HG03457 (cell line): ENCODE measurements at regions not wholly inside any gene's neighbourhood (a gene's known extent, or its start where the extent isn't known, plus 50 kb on each side); places are given as distances from the start of the nearest gene placed in this dataset.

ENCODE experiments used
- ATAC-seq: cut with Tn5 transposase; IDR thresholded peaks from one replicate; pipeline ENCODE4 v1.9.1; 2021; ENCODE audit warnings: moderate number of reproducible peaks; ENCODE audit not compliant: unreplicated experiment

DNA sequence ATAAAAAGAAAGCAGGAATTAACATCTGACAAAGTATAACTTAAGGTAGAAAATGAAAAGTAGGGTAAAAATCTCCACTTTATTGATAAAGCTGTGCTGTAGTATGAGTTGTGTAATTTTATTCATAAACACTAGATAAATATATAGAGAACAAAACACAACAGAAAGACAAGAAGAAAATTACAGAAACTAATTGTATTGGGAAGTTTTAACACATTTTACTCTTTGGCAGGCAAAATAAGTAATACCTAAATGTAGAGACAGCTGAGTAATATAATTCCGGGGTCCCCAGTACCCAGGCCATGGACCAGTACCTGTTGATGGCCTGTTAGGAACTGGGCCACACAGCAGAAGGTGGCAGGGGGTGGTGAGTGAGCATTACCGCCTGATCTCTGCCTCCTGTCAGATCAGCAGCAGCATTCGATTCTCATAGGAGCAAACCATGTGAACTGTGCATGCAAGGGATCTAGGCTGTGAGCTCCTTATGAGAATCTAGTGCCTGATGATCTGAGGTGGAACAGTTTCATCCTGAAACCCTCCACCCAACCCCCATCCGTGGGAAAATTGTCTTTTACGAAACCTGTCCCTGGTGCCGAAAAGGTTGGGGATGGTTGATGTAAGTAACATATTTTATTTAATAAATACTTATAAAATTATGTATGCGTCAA is 84.4 kb upstream of the ETV6 start:
- ATAC-seq, result no peak

DNA sequence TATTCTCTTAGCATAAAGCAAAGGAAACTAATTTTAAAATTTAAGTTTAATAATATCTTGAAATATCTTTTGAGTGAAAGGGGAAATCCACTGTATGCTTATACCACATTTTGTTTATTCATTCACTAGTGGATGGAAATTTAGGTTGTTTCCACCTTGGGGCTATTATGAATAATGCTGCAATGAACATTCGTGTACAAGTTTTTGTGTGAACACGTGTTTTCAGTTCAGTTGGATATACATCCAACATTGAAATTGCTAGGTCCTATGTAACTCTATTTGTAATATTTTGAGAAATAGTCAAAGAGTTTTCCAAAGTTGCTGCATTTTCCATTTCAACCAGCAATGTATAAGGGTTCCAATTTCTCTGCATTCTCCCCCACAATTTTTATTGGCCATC is 83.7 kb upstream of the ETV6 start:
- no peak for ATAC-seq

DNA sequence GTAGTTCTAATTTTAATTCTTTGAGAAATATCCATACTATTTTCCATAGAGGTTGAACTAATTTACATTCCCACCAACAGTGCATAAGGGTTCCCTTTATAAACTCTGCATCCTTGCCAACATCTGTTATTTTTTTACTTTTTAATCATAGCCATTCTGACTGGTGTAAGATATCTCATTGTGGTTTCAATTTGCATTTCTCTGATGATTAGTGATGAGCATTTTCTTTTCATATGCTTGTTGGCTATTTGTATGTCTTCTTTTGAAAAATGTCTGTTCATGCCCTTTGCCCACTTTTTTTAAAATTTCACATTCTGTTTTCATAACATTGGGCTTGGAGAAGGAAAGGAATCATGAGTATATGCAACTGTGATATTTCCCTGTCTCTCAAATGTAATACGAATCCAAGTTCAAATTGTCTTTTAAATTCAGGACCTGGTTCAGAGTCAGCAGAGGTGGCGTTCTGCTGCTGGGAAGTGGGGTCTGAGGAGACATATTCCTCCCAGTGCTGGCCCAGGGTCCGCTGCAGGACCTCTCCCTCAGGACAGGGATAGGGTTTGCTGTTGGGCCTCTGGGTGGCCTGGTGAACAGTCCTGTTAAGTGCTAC is 81.2 kb upstream of the ETV6 start:
- peak; percentile 8 for ATAC-seq

DNA sequence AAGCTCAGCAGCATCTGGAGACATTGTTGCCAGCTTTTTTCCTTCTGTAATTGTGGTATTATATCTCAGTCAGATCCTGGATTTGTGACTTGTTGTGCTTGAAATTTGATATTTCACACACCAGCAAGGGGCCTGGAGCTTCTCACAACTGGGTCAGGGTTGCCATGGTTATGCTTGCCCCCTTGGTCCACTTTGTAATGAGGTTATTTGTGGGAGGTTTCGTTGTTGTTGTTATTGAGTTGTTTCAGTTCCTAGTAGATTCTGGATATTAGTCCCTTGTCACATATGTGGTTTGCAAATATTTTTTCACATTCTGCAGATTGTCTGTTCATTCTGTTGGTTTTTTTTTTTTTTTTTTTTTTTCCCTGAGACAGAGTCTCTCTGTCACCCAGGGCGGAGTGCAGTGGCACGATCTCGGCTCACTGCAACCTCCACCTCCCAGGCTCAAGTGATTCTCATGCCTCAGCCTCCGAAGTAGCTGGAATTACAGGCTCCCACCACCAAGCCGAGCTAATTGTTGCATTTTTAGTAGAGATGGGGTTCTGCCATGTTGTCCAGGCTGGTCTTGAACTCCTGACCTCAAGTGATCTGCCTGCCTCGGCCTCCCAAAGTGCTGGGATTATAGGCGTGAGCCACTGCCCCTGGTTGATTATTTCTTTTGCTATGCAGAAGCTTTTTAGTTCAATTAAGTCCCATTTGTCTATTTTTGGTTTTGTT is 80.6 kb upstream of the ETV6 start:
- peak; percentile 82 for ATAC-seq

DNA sequence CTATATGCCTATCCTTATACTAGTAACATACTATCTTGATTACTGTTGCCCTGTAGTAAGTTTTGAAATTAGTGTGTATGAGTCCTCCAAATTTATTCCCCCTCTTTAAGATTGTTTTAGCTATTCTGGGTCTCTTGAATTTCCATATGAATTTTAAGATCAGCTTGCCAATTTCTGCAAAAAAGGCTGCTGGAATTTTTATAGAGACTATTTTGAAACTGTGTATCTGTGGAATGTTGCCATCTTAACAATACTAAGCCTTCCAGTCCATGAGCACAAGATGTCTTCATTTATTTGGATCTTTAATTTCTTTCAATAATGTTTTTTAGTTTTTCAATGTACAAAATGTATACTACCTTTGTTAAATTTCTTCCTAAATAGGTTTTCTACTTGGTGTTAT is 79.8 kb upstream of the ETV6 start:
- ATAC-seq, result no peak

DNA sequence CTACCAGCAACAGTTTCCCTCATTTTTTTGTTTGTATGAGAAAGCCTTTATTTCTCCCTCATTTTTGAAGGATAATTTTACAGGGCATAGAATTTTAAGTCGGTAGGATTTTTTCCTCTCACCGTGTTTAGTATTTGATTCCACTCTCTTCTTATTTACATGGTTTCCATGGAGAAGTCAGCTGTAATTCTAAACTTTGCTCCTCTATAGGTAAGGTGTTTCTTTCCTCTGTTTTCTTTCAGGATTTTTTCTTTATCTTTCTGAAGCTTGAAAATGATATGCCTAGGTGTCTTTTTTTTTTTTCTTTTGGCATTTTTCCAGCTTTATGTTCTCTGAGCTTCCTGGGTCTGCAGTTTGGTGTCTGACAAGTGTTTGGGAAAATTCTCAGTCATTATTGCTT is 75.6 kb upstream of the ETV6 start:
- ATAC-seq, result no peak

DNA sequence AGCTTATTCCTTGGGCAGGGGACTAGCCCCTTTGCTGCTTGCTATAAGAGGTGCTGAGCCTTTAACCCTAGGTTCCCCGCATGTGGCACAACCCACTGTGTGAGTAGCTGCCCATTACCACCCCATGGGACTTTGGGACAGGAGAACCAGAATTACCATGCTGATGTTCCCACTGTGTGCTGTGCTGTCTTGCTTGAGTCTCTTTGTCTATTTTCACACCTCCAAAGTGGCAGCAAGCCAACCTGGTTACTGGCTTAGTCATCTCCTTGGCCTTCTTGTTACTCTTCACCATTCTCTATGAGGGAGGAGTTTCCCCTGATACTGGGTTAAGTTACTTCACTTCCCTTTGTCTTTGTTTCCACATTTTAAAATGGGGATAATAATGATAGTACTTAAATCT is 73.4 kb upstream of the ETV6 start:
- ATAC-seq, result no peak

DNA sequence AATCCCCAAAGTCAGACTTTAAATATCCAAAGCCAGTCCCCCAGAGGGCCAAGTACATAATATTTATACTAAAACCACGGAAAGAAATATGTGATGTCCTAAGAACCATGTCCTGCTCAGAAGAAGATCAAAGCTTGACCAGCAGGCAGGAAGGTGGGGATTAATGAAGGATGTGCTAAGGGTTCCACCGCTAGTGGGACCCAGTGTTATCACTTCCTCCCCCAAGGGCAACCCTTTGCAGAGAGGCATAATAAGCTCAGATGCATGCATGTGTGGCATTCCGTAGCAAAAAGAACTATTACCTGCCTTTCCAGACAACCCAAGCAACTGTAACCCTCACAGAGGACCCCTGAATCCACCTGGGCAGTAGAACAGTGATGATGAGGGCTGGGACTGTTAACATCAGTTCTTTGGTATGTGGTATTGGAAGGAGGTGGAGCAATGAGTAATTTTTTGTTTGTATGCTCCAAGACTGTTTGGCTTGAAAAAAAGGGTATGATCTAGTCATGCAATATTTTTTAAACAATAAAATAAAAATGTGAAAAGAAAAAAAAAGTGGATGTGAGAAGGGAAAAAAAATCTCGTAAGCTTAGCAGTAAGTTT is 71.7 kb upstream of the ETV6 start:
- no peak for ATAC-seq

DNA sequence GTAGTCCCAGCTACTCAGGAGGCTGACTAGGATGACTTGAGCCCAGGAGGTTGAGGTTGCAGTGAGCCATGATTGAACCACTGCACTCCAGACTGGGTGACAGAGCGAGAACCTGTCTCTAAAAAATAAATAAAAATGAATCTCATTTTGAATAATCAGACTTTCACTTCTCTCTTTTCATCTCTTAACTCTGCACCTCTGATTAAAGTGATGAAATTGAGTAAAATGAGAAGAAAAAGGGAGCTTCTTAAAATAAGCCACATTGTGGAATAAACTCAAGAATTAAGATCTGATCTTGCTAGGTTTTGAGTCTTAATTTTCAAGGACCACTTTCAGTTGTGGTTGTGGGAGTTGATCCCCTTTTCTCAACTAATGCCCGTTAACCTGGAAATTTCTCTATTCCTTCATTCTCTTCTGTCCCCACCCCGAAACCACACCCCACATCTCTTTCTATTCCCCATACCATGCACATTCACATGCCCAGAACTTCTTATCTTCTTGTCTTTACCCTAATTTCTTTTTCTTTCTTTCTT is 70.9 kb upstream of the ETV6 start:
- no peak for ATAC-seq

DNA sequence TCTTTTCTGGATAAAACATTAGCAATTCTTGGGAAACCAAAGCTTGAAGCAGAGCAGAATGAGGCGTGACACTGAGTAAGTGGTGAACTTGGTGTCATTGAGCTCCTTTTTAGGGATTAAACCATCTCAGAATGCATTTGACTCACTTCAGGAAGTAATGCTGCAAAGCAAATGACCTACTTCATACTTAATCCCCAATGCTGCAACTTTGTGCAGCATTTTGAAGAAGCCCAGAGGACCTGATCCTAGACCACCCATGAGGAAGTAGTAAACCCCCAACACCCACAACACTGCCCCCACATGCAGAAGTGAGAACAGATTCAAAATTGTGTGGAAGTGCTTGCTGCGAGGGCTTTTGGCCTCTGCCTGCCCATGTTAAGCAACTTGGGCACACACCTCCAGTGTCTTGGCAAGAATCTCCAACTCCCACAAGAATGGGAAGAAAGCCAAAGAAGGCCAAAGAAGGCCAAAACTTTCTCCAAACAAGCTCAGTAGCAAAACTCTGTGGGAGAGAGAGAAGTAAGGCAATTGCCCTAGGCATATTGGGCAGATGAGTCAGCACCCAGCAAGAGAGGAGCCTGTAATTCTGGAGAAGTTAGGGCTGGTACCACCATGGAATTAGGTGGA is 69.2 kb upstream of the ETV6 start:
- no peak for ATAC-seq

DNA sequence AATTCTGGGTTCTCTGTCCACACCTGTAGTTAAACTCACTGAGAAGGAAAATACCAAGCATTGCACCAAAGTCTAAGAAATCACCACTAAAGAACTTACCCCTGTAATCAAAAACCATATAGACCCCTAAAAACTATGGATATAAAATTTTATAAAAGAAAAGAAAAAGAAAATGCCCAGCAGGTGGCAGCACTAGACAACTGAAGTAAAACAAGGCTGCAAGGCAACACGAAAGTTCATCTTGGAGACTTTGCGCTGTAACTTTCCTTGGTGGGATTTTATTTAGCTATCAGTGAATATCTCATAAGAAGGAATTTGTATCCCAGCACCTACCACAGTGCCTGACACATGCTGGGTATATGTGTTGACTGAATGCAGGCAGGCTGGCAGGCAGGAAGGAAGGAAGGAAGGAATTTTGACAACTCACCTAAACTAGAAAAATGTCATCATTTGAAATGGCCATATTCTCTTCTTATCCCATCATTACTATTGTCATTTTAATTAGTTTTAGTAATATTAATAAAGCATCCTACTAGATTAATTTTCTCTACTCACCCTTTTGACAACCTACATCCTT is 68.2 kb upstream of the ETV6 start:
- no peak for ATAC-seq

DNA sequence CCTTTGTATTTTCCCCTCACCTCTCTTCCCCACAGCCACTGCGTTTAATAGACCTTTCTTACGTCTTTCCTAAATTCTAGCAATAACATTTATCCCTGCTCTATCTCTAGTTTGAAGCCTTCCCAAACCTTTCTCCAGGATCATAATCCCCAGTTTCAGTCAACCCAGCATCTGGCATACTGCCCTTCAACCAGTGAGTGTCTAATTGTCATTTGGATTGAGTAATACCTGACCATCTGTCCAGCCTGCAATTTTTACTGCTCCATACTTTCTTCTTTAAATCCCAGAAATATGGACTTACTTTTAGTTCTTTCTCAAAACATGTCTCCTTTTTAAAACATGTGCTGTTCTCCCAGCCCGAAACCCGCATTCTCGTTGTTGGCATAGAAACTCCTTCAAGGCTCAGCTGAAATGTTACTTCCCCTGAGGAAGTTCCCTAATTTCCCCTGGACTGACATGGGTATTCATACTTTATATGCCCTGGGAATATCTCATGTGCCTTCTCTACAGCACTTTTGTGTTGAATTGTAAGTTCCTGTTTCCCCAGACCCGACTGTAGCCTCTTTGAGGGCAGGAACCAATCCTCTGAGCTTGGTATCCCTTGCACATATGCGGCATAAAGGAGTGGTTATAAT is 65.1 kb upstream of the ETV6 start:
- ATAC-seq, result no peak

DNA sequence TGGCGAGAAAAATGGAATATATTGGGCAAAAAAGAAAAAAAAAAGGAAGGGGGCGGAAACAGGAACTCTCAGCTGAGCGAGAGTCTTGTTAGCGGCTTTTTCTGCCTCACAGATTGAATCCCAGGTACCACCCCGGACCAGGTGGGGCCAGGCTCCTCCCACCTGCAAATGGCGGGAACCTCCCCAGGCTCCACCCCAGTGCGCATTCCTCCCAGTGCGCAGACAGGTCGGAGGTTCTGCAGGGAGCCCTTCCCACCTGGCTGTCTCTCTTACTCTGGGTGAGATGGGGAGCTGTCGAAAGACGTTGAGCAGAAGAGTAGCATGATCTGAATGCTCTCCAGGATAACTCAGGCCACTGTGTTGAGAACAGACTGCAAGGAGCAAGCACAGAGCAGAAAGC is 57.0 kb upstream of the ETV6 start:
- no peak for ATAC-seq

DNA sequence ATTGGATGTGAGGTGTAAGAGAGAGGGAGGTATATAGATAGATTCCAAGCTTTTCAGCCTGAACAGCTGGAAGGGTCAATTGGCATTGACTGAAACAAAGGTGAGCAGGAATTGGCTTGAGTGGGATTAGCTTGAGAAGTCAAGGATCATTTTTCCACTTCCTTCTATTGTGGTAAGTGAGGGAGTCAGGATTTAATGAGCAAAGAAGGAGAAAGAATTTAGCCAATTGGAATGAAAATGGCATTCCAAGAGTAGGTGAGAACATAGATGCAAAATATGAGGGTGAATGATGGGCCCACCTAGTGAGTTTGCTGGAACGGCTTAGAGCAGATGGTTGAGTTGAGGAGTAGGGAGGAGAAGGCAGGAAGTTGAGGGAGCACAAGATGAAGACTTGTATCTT is 56.5 kb upstream of the ETV6 start:
- no peak for ATAC-seq

DNA sequence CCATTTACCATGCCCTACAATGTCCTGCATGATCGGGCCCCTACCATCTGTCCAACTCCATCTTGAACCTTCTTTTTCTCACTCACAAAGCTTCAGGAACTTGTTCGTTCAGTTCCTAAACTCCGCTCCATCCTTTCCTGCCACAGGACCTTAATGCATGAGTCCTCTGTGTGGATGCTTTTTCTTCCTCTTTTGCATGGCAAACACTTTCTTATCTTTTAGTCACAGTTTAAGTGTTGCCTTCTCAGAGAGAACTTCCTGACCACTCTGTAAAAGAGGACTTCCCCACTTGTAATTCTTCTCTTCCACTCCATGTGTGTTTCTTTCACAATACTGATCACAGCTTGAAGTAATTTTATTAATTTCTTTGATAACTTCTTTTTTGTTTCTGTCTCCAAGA is 54.4 kb upstream of the ETV6 start:
- ATAC-seq, result no peak

DNA sequence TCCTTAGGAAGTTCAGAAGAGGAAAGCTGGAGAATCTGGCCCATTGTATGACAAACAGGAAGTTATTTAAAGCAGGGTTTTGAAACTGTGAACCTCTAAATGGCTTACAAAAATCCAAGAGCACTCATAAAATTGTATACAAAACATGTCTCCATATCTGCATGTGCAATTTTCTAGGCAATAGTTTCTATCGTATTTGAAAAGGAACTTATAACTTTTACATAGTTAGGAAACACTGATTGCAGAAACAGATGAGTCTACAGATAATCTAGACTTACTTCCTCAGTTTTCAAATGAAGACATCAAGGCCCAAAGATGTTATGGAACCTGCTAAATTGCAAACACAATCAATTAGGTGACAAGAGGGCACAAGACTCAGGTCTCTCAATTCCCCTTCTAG is 53.3 kb upstream of the ETV6 start:
- no peak for ATAC-seq

DNA sequence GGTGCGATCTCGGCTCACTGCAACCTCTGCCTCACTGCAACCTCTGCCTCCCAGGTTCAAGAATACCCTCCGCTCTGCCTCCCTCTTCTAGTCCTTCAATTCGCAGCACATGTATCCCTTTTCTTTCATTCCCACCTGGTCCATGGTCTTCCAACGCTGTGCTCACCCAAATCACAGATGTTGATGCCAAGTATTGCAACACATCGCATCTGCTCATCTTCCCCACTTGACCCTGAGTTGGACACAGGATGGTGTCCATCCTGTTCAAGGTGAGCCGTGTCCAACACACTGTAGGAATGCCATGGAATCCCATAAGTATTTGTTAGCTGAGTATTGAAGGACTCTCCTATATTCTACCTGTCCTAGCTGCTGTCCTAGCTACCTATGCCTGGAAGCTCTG is 50.6 kb upstream of the ETV6 start:
- ATAC-seq, result no peak
